ENCODE measurements at regions not wholly inside any gene's neighbourhood (a gene's known extent, or its start where the extent isn't known, plus 50 kb on each side); places are given as distances from the start of the nearest gene placed in this dataset.

DNA sequence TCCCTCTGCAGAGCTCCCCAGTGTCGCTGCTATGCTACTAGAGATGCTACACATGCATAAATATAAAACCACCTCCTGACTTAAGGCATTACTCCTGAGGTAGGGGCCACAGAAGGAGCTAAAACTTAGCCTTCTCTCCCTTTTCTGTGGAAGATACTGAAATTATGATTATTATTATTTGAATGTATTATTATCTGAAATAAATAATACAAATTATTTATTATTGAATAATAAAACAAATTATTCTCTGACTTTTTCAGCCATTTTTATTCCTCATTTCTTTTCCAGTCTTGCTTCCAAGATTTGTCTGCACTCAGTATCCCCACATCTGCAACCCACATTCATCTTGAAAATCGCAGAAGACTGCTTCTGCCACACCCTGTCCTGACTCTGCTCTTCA is 414.9 kb upstream of the ACO1 start (continued):
- TF ChIP-seq SP4 (IDR thresholded peaks at IDR 0.05; ENCODE audit: low read length): no peak
- TF ChIP-seq TBP (IDR thresholded peaks at IDR 0.05; ENCODE audit: low read depth, low read length): no peak
- TF ChIP-seq CTBP2 (IDR thresholded peaks at IDR 0.05; ENCODE audit: borderline replicate concordance, insufficient read depth, insufficient read length, low read length): no peak
- no peak for TF ChIP-seq RBBP5 (IDR thresholded peaks at IDR 0.05; ENCODE audit: borderline replicate concordance, low read depth, low read length)
- no peak for TF ChIP-seq POU5F1 (IDR thresholded peaks at IDR 0.05; ENCODE audit: low read depth, low read length)
- TF ChIP-seq RFX5 (IDR thresholded peaks at IDR 0.05; ENCODE audit: borderline replicate concordance, low read depth, low read length): no peak
- TF ChIP-seq RAD21 (IDR thresholded peaks at IDR 0.05 in 1 of 2, conservative IDR thresholded peaks at IDR 0.05 in 1 of 2; ENCODE audit: low read depth in 2 of 2, low read length in 2 of 2): no peak
